WTC11 (cell line): ENCODE measurements at regions not wholly inside any gene's neighbourhood (a gene's known extent, or its start where the extent isn't known, plus 50 kb on each side); places are given as distances from the start of the nearest gene placed in this dataset.
A peak's percentile ranks its signal among the peaks of the same experiment; 100 is the strongest.

ENCODE experiments used
- ATAC-seq: fragments of 200-7000 bp; cut with Tn5 transposase; 2 replicates; pipeline ENCODE4 v1.10.0; 2021; ENCODE audit warnings: mild to moderate bottlenecking, moderate library complexity
- CTCF ChIA-PET: fragments of 300-600 bp; sonication (Branson Sonifier 250); formaldehyde crosslinking; loops from one replicate; lab custom pipeline; 2021; ENCODE audit warnings: antibody characterized with exemption; lab: Charles Lee
- POLR2A ChIA-PET: fragments of 350-600 bp; sonication (Branson Sonifier 250); formaldehyde crosslinking; loops from one replicate; lab custom pipeline; 2021; ENCODE audit warnings: antibody characterized with exemption; lab: Charles Lee
- DNase-seq: peaks from one replicate; pipeline ENCODE4 v3.0.0; 2021; ENCODE audit warnings: low spot score
- H3K27ac Mint-ChIP-seq: 2 replicates; pipeline ENCODE4 v1.8.0; 2021; ENCODE audit warnings: mixed read lengths
- H3K27me3 Mint-ChIP-seq: 2 replicates; pipeline ENCODE4 v1.8.0; 2021; ENCODE audit warnings: low read depth, mild to moderate bottlenecking, moderate library complexity, mixed read lengths
- H3K36me3 Mint-ChIP-seq: 2 replicates; pipeline ENCODE4 v1.8.0; 2021; ENCODE audit warnings: mixed read lengths
- H3K4me1 Mint-ChIP-seq: 2 replicates; pipeline ENCODE4 v1.8.0; 2022; ENCODE audit warnings: mixed read lengths
- H3K4me3 Mint-ChIP-seq: 2 replicates; pipeline ENCODE4 v1.8.0; 2021; ENCODE audit warnings: mild to moderate bottlenecking, moderate library complexity, mixed read lengths
- H3K9me3 Mint-ChIP-seq: 2 replicates; pipeline ENCODE4 v1.8.0; 2021; ENCODE audit warnings: mixed read lengths
- ELF4 ChIP-seq: sonication (generic); formaldehyde crosslinking; IDR thresholded peaks from 2 replicates; pipeline ENCODE4 v1.8.1; 2022; ENCODE audit warnings: low read depth, mild to moderate bottlenecking, moderate library complexity, missing genetic modification reagents
- IRF1 ChIP-seq: sonication (generic); formaldehyde crosslinking; IDR thresholded peaks from 2 replicates; pipeline ENCODE4 v1.8.0; 2023; ENCODE audit warnings: missing genetic modification reagents
- JUN ChIP-seq: sonication (generic); formaldehyde crosslinking; IDR thresholded peaks from 2 replicates; pipeline ENCODE4 v1.8.0; 2023; ENCODE audit warnings: mild to moderate bottlenecking, missing genetic modification reagents
- MLX ChIP-seq: sonication (generic); formaldehyde crosslinking; IDR thresholded peaks from 2 replicates; pipeline ENCODE4 v1.8.1; 2023; ENCODE audit warnings: mild to moderate bottlenecking, missing genetic modification reagents, moderate library complexity
- NR3C1 ChIP-seq: sonication (generic); formaldehyde crosslinking; conservative IDR thresholded peaks from 2 replicates; pipeline ENCODE4 v1.8.1; 2023; ENCODE audit warnings: low read depth, mild to moderate bottlenecking, missing genetic modification reagents
- PRRX2 ChIP-seq: fragments of 250-450 bp; sonication (Bioruptor Pico); IDR thresholded peaks from 2 replicates; pipeline ENCODE4 v1.8.0; 2021; ENCODE audit warnings: mild to moderate bottlenecking
- SMAD3 ChIP-seq: sonication (generic); formaldehyde crosslinking; IDR thresholded peaks from 2 replicates; pipeline ENCODE4 v1.8.0; 2022; ENCODE audit warnings: missing genetic modification reagents, mild to moderate bottlenecking, borderline replicate concordance
- USF1 ChIP-seq: sonication (generic); formaldehyde crosslinking; IDR thresholded peaks from 2 replicates; pipeline ENCODE4 v1.8.0; 2022; ENCODE audit warnings: mild to moderate bottlenecking, missing genetic modification reagents
- ZNF121 ChIP-seq: sonication (generic); formaldehyde crosslinking; IDR thresholded peaks from 2 replicates; pipeline ENCODE4 v1.8.0; 2023; ENCODE audit warnings: missing genetic modification reagents
- ZNF138 ChIP-seq: sonication (generic); formaldehyde crosslinking; conservative IDR thresholded peaks from 2 replicates; pipeline ENCODE4 v1.8.1; 2022; ENCODE audit warnings: mild to moderate bottlenecking, moderate library complexity, missing genetic modification reagents
- ZNF263 ChIP-seq: sonication (generic); formaldehyde crosslinking; IDR thresholded peaks from 2 replicates; pipeline ENCODE4 v1.8.1; 2022; ENCODE audit warnings: low read depth, mild to moderate bottlenecking, moderate library complexity, missing genetic modification reagents
- ZNF317 ChIP-seq: sonication (generic); formaldehyde crosslinking; IDR thresholded peaks from 2 replicates; pipeline ENCODE4 v1.8.1; 2023; ENCODE audit warnings: low read depth, mild to moderate bottlenecking, moderate library complexity, missing genetic modification reagents, borderline replicate concordance
- TF ChIP-seq, protein P1 (sequence below): sonication (generic); formaldehyde crosslinking; IDR thresholded peaks from 2 replicates; pipeline ENCODE4 v1.8.1; 2023; ENCODE audit warnings: mild to moderate bottlenecking, missing genetic modification reagents

DNA sequence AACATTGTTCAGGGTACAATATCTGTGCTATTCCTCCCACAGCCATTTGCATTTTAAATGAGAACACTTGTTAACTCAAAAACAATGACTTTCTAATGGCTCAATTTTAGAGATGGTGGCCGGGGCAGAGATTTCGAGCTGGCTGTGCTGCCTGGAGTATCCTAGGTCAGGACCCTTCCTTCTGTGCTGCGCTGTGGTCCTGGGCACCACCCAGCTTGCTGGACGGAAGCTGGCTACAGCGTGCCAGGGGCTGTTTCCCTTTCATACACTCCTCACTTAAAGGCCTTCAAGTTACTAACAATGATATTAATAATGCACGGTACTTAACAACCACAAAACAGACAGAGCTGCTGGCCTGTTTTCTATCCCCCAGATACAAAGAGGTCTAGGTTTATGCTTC, 194.4 kb upstream of the CST7 start:
- H3K36me3 Mint-ChIP-seq, result no peaks in the 10 kb centered on the region
- no peak for ATAC-seq
- DNase-seq, result no peak
- H3K27me3 Mint-ChIP-seq, result no peaks in the 10 kb centered on the region
- peaks cover 3% of the 10 kb centered on the region for H3K9me3 Mint-ChIP-seq
- H3K4me1 Mint-ChIP-seq, result peaks cover 15% of the 10 kb centered on the region
- ChIA-PET CTCF (no interaction called here), POLR2A (no interaction called here)
- no peak for TF ChIP-seq NR3C1 (CRISPR knock-in tag)
- TF ChIP-seq, protein P1, sequence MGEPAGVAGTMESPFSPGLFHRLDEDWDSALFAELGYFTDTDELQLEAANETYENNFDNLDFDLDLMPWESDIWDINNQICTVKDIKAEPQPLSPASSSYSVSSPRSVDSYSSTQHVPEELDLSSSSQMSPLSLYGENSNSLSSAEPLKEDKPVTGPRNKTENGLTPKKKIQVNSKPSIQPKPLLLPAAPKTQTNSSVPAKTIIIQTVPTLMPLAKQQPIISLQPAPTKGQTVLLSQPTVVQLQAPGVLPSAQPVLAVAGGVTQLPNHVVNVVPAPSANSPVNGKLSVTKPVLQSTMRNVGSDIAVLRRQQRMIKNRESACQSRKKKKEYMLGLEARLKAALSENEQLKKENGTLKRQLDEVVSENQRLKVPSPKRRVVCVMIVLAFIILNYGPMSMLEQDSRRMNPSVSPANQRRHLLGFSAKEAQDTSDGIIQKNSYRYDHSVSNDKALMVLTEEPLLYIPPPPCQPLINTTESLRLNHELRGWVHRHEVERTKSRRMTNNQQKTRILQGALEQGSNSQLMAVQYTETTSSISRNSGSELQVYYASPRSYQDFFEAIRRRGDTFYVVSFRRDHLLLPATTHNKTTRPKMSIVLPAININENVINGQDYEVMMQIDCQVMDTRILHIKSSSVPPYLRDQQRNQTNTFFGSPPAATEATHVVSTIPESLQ (CRISPR knock-in tag), result no peak
- no peak for TF ChIP-seq ELF4 (CRISPR knock-in tag)
- no peak for TF ChIP-seq MLX (CRISPR knock-in tag)
- TF ChIP-seq ZNF263 (CRISPR knock-in tag), result no peak
- no peak overlapping the region for H3K4me3 Mint-ChIP-seq
- no peak overlapping the region for H3K27ac Mint-ChIP-seq

DNA sequence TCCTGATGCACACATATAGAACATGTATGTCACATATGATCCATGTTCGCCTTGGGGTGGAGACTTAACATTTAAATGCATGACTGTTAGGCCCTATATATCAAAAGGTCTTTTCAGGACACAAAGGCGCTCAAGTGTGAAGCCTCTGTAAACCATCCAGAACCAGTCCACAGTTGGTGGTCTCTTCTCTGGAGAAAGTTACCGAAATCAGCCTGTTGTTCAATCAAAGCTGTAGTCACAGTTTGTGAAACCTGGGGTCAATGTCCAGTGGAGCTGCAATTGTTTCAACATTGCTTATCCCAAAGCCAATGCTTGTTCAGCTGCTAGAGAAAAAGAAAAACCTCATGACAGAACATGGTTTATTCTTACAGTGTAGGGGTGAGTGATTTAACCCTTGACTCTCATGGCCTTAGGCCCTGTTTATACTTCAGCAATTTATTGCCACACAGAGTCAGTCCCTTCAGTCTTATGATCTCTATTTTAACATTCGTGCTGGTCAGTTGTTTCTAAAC, 193.6 kb upstream of the CST7 start:
- Mint-ChIP-seq H3K9me3 (peaks cover 11% of the 10 kb centered on the region), H3K4me1 (peaks cover 15% of the 10 kb centered on the region), H3K27me3 (no peaks in the 10 kb centered on the region), H3K36me3 (peaks cover 5% of the 10 kb centered on the region), H3K4me3 (no peak overlapping the region), H3K27ac (no peak overlapping the region)
- TF ChIP-seq ZNF138 (CRISPR knock-in tag) (no peak), ZNF121 (CRISPR knock-in tag) (no peak), ZNF317 (CRISPR knock-in tag) (no peak), SMAD3 (CRISPR knock-in tag) (no peak)
- ChIA-PET CTCF (no interaction called here), POLR2A (no interaction called here)
- no peak for DNase-seq
- no peak for ATAC-seq

- H3K27ac Mint-ChIP-seq, result peak overlapping the region; percentile 52; the same call in 1 of the 2 replicates
- H3K9me3 Mint-ChIP-seq, result peaks cover 19% of the 10 kb centered on the region
- no peak for ATAC-seq
- peaks cover 8% of the 10 kb centered on the region for H3K36me3 Mint-ChIP-seq
- ChIA-PET CTCF (interaction anchor here (1.1 to 1.3 kb wide), 2 partner anchors 27 to 174 kb away, joined by 3 to 4 read pairs; no protein-coding TSS in a partner anchor), POLR2A (no interaction called here)
- peaks cover 15% of the 10 kb centered on the region for H3K4me1 Mint-ChIP-seq
- TF ChIP-seq PRRX2 (CRISPR knock-in tag) (no peak), IRF1 (CRISPR knock-in tag) (no peak), USF1 (CRISPR knock-in tag) (no peak), JUN (no peak)
- H3K4me3 Mint-ChIP-seq, result no peak overlapping the region
- no peak for DNase-seq
- no peaks in the 10 kb centered on the region for H3K27me3 Mint-ChIP-seq
Observed at GRCh38 chr20:24756292-24757025, 192.6 kb upstream of the CST7 start.
